ENCODE measurements at regions not wholly inside any gene's neighbourhood (a gene's known extent, or its start where the extent isn't known, plus 50 kb on each side); places are given as distances from the start of the nearest gene placed in this dataset.

DNA sequence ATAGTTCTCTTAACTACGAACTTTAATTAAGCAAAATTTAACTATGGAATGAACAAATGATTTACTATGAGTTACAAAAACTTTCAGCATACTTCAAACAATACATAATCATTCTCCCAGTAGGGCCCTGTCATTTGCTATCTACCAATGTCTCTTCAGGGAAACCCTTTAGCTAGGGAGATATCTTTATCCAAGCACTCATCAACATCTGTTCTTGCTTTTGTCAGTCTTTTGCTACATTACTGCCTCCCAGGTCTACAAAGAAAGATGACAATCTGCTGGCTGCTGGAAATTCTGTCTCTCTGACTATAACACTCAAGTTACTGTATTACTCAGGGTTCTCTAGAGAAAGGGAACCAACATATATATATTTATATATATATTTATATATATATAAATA is 1626.3 kb upstream of the CELF4 start:
- TF ChIP-seq, protein P1, sequence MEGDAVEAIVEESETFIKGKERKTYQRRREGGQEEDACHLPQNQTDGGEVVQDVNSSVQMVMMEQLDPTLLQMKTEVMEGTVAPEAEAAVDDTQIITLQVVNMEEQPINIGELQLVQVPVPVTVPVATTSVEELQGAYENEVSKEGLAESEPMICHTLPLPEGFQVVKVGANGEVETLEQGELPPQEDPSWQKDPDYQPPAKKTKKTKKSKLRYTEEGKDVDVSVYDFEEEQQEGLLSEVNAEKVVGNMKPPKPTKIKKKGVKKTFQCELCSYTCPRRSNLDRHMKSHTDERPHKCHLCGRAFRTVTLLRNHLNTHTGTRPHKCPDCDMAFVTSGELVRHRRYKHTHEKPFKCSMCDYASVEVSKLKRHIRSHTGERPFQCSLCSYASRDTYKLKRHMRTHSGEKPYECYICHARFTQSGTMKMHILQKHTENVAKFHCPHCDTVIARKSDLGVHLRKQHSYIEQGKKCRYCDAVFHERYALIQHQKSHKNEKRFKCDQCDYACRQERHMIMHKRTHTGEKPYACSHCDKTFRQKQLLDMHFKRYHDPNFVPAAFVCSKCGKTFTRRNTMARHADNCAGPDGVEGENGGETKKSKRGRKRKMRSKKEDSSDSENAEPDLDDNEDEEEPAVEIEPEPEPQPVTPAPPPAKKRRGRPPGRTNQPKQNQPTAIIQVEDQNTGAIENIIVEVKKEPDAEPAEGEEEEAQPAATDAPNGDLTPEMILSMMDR (IDR thresholded peaks at IDR 0.05; ENCODE audit: insufficient read depth, low read length, poor library complexity, severe bottlenecking) = no peak
- no peak for DNase-seq (ENCODE audit: extremely low read depth, insufficient read length)
- H3K36me3 ChIP-seq (ENCODE audit: control insufficient read depth, insufficient read depth, low read length) = no peaks in the 10 kb centered on the region
- H3K27me3 ChIP-seq (replicated peaks; ENCODE audit: control insufficient read depth, insufficient read depth, low read length) = no peaks in the 10 kb centered on the region
- no peak overlapping the region for H3K4me3 ChIP-seq (replicated peaks; ENCODE audit: low read depth, low read length)

DNA sequence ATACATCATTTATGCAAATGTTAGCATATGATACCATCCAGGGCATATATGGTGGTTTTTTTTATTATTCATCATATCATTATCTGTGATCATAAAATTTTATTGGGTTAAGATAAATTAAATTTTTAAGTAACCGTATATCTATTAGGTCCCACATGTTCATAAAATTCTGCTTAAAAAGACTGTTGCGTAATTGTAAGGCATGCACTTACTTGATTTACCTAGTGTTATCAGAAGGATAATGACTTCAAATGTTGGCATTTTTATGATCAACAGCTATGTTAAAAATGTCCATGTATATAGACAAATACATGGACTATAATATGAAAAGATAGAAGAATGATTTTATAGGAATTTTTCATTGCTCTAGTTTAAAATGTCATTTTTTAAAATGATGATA is 1625.5 kb upstream of the CELF4 start:
- DNase-seq (ENCODE audit: extremely low read depth, insufficient read length) = no peak
- no peak overlapping the region for H3K4me3 ChIP-seq (replicated peaks; ENCODE audit: low read depth, low read length)
- no peaks in the 10 kb centered on the region for H3K36me3 ChIP-seq (ENCODE audit: control insufficient read depth, insufficient read depth, low read length)
- TF ChIP-seq, protein P1 (IDR thresholded peaks at IDR 0.05; ENCODE audit: insufficient read depth, low read length, poor library complexity, severe bottlenecking) = no peak
- H3K27me3 ChIP-seq (replicated peaks; ENCODE audit: control insufficient read depth, insufficient read depth, low read length) = no peaks in the 10 kb centered on the region

DNA sequence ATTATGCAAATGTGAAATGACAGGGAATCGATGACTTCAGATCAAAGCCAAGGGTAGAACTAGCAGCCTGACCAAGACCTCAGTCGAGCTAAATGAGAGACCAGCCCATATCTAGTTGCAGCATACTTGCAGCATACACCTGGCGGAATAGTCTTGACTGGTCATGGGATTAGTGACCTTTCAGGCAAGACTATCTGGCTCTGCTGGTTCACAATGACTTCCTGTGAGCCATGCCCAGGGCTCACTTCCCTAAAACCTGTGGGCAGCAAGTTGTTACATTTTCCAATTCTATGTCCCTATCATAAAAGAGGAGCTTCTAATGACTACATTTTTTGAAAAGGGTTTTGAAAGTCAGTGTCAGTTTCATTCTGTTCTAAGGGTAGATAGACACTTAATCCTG is 1624.9 kb upstream of the CELF4 start:
- H3K36me3 ChIP-seq (ENCODE audit: control insufficient read depth, insufficient read depth, low read length) = no peaks in the 10 kb centered on the region
- TF ChIP-seq, protein P1 (IDR thresholded peaks at IDR 0.05; ENCODE audit: insufficient read depth, low read length, poor library complexity, severe bottlenecking) = no peak
- H3K27me3 ChIP-seq (replicated peaks; ENCODE audit: control insufficient read depth, insufficient read depth, low read length) = no peaks in the 10 kb centered on the region
- no peak overlapping the region for H3K4me3 ChIP-seq (replicated peaks; ENCODE audit: low read depth, low read length)
- no peak for DNase-seq (ENCODE audit: extremely low read depth, insufficient read length)

DNA sequence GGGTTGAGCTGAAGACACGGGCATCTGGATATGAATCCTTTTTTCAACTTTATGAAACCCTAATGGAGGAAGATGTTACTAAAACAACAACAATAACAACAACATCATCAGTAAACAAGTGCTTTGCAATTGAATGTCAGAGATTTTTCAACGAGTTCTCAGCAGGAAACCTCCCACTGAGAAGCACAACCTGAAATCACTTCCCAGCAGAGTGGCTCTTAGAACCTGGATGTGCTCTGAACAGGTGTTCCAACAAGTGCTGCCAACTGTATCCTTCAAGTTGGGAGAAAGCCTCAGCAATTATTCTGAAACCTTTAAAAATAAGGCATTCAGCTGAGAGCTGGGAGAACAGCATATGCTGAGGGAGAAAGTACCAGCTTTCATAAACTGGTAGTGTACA is 1622.7 kb upstream of the CELF4 start:
- TF ChIP-seq, protein P1 (IDR thresholded peaks at IDR 0.05; ENCODE audit: insufficient read depth, low read length, poor library complexity, severe bottlenecking) = no peak
- Histone ChIP-seq H3K36me3 (ENCODE audit: control insufficient read depth, insufficient read depth, low read length) (no peaks in the 10 kb centered on the region), H3K4me3 (replicated peaks; ENCODE audit: low read depth, low read length) (no peak overlapping the region), H3K27me3 (replicated peaks; ENCODE audit: control insufficient read depth, insufficient read depth, low read length) (no peaks in the 10 kb centered on the region)
- no peak for DNase-seq (ENCODE audit: extremely low read depth, insufficient read length)

DNA sequence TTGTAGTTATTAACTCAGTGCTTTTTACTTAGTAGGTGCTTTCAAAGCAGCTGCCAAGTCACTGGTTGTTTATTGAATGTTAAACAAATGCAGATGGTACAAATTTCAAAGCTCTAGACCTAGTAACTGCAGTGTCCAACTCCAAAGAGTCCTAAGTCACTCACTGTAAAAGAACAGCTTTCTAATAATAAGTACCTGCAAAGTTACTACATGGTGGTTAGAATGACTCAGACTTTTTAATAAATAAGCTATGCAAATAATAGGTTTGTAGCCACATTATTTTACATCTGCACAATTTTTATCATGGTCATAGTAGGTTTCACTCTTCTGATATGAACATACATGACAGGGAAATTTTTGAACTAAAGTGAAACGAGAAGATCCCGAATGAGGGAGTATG is 1620.4 kb upstream of the CELF4 start:
- H3K27me3 ChIP-seq (replicated peaks; ENCODE audit: control insufficient read depth, insufficient read depth, low read length) = no peaks in the 10 kb centered on the region
- H3K4me3 ChIP-seq (replicated peaks; ENCODE audit: low read depth, low read length) = no peak overlapping the region
- no peaks in the 10 kb centered on the region for H3K36me3 ChIP-seq (ENCODE audit: control insufficient read depth, insufficient read depth, low read length)
- TF ChIP-seq, protein P1 (IDR thresholded peaks at IDR 0.05; ENCODE audit: insufficient read depth, low read length, poor library complexity, severe bottlenecking) = no peak
- DNase-seq (ENCODE audit: extremely low read depth, insufficient read length) = no peak

DNA sequence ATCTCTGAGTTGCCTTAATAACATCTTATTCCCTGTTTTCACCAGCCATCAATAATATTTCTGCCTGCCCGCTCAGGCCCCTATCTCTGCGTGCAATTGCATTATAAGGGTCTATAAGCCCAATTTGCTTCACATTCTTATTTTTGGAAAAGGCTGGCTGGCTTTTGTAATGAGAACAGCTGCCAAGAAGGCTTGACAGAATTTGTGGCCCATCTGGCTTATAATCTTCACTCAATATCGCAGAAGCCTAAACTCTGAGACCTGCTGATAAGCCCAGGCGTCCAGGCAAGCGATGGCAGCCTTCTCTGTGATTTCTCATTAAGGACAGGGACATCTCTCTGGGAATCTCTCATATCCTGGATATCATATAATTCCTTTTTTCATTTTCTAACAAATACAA is 1618.6 kb upstream of the CELF4 start:
- Histone ChIP-seq H3K4me3 (replicated peaks; ENCODE audit: low read depth, low read length) (no peak overlapping the region), H3K27me3 (replicated peaks; ENCODE audit: control insufficient read depth, insufficient read depth, low read length) (no peaks in the 10 kb centered on the region), H3K36me3 (ENCODE audit: control insufficient read depth, insufficient read depth, low read length) (no peaks in the 10 kb centered on the region)
- no peak for DNase-seq (ENCODE audit: extremely low read depth, insufficient read length)
- TF ChIP-seq, protein P1 (IDR thresholded peaks at IDR 0.05; ENCODE audit: insufficient read depth, low read length, poor library complexity, severe bottlenecking) = no peak

Measured in GM06990 (cell line).